H1 (cell line): ENCODE measurements at regions not wholly inside any gene's neighbourhood (a gene's known extent, or its start where the extent isn't known, plus 50 kb on each side); places are given as distances from the start of the nearest gene placed in this dataset.

Experiments
- CTCF ChIA-PET: fragments of 300-600 bp; sonication (Branson Sonifier 250); formaldehyde crosslinking; loops from one replicate; lab custom pipeline; 2021; ENCODE audit not compliant: partially characterized antibody; lab: Charles Lee
- POLR2A ChIA-PET: fragments of 300-600 bp; sonication (Branson Sonifier 250); formaldehyde crosslinking; loops from one replicate; lab custom pipeline; 2021; ENCODE audit warnings: inconsistent platforms; ENCODE audit not compliant: partially characterized antibody; lab: Charles Lee
- DNase-seq, 2 experiments: peaks; one replicate each; pipeline versions ENCODE4 v3.0.0 to v3.0.0-alpha.2; 2010 to 2022; ENCODE audit warnings: low spot score in 2 of 2, low read depth in 1 of 2, mixed read lengths in 1 of 2
- FAIRE-seq: peaks from 2 replicates; lab custom pipeline; 2011; peaks lifted over from hg19 to GRCh38; lab: Jason Lieb, UNC
- H2AFZ ChIP-seq: 2 replicates; pipeline ENCODE4 v1.8.1; 2012; ENCODE audit warnings: low read length, inconsistent platforms
- H2AK5ac ChIP-seq: 2 replicates; pipeline ENCODE4 v1.6.1; 2013; ENCODE audit warnings: low read depth, low read length
- H2BK120ac ChIP-seq: replicated peaks from 2 replicates; pipeline ENCODE3; 2013; ENCODE audit warnings: low read depth, low read length, inconsistent platforms
- H2BK12ac ChIP-seq: 2 replicates; pipeline ENCODE4 v1.6.1; 2013; ENCODE audit warnings: low read depth, low read length
- H2BK15ac ChIP-seq: 2 replicates; pipeline ENCODE4 v1.6.1; 2013; ENCODE audit warnings: low read length
- H2BK20ac ChIP-seq: 2 replicates; pipeline ENCODE4 v1.6.1; 2013; ENCODE audit warnings: low read length
- H2BK5ac ChIP-seq: 2 replicates; pipeline ENCODE4 v1.6.1; 2013; ENCODE audit warnings: low read depth, low read length
- H3K14ac ChIP-seq: 2 replicates; pipeline ENCODE4 v1.6.1; 2013; ENCODE audit warnings: inconsistent platforms; ENCODE audit not compliant: insufficient read length
- H3K18ac ChIP-seq: 2 replicates; pipeline ENCODE4 v1.6.1; 2013; ENCODE audit warnings: low read length; ENCODE audit errors: extremely low read depth
- H3K23ac ChIP-seq: 2 replicates; pipeline ENCODE4 v1.6.1; 2013; ENCODE audit warnings: inconsistent platforms; ENCODE audit not compliant: insufficient read length
- H3K23me2 ChIP-seq: 2 replicates; pipeline ENCODE4 v1.6.1; 2013; ENCODE audit warnings: low read depth, low read length
- H3K27ac ChIP-seq: 2 replicates; pipeline ENCODE4 v1.6.1; 2011; ENCODE audit warnings: low read depth, low read length, inconsistent platforms
- H3K27me3 ChIP-seq, 4 experiments: replicated peaks in 1 of 4; 1 replicate in 1 of 4; 2 replicates in 3 of 4; pipeline versions ENCODE4 v1.6.1 to v1.8.1; 2011 to 2013; ENCODE audit warnings: low read length in 3 of 4, mild to moderate bottlenecking in 3 of 4, inconsistent platforms in 2 of 4, mixed read lengths in 2 of 4, moderate library complexity in 1 of 4; ENCODE audit not compliant: control insufficient read depth in 3 of 4, insufficient read depth in 3 of 4; ENCODE audit errors: extremely low read depth in 1 of 4
- H3K36me3 ChIP-seq, 4 experiments: 2 replicates each; pipeline versions ENCODE4 v1.6.1 to v1.8.1; 2011 to 2013; ENCODE audit warnings: mild to moderate bottlenecking in 4 of 4, low read length in 3 of 4, moderate library complexity in 2 of 4, control low read depth in 1 of 4, inconsistent platforms in 1 of 4; ENCODE audit not compliant: insufficient read depth in 4 of 4, control insufficient read depth in 2 of 4
- H3K4ac ChIP-seq: replicated peaks from 2 replicates; pipeline ENCODE3; 2013; ENCODE audit warnings: low read length, low read depth, mixed read lengths, inconsistent platforms; ENCODE audit not compliant: insufficient read length
- H3K4me1 ChIP-seq, 4 experiments: replicated peaks in 1 of 4; 1 replicate in 1 of 4; 2 replicates in 3 of 4; pipeline versions ENCODE4 v1.6.1 to v1.8.1; 2011 to 2013; ENCODE audit warnings: low read length in 3 of 4, inconsistent platforms in 2 of 4, mixed read lengths in 1 of 4; ENCODE audit not compliant: insufficient read depth in 4 of 4, control insufficient read depth in 3 of 4
- H3K4me2 ChIP-seq, 2 experiments: 2 replicates each; pipeline versions ENCODE4 v1.6.1 to v1.8.1; 2011 to 2013; ENCODE audit warnings: low read depth in 2 of 2, low read length in 2 of 2, control low read depth in 1 of 2, inconsistent platforms in 1 of 2, mild to moderate bottlenecking in 1 of 2; ENCODE audit not compliant: insufficient read depth in 1 of 2
- H3K4me3 ChIP-seq, 4 experiments: fragments of 200-600, 300-600 bp in 1 of 4; sonication (generic), shearing (Covaris generic), sonication (Bioruptor Twin) in 1 of 4; 2 replicates each; pipeline versions ENCODE4 v1.5.1 to v1.8.1; 2011 to 2016; ENCODE audit warnings: low read length in 4 of 4, low read depth in 3 of 4, control low read depth in 2 of 4, inconsistent platforms in 2 of 4, mild to moderate bottlenecking in 2 of 4, mixed read lengths in 1 of 4, moderate library complexity in 1 of 4; ENCODE audit not compliant: insufficient read depth in 2 of 4; ENCODE audit errors: extremely low read depth in 1 of 4
- H3K56ac ChIP-seq: replicated peaks from 2 replicates; pipeline ENCODE3; 2013; ENCODE audit warnings: low read depth, mild to moderate bottlenecking, mixed read lengths, low read length, inconsistent platforms; ENCODE audit not compliant: insufficient read length
- H3K79me1 ChIP-seq: 2 replicates; pipeline ENCODE4 v1.6.1; 2013; ENCODE audit warnings: low read depth, low read length, control low read depth
- H3K79me2 ChIP-seq, 2 experiments: 2 replicates each; pipeline versions ENCODE4 v1.6.1 to v1.8.1; 2012 to 2013; ENCODE audit warnings: low read length in 2 of 2, mild to moderate bottlenecking in 2 of 2, inconsistent platforms in 1 of 2; ENCODE audit not compliant: insufficient read depth in 2 of 2, control insufficient read depth in 1 of 2
- H3K9ac ChIP-seq, 4 experiments: replicated peaks in 1 of 4; 1 replicate in 1 of 4; 2 replicates in 3 of 4; pipeline versions ENCODE4 v1.6.1 to v1.8.1; 2011 to 2013; ENCODE audit warnings: low read depth in 3 of 4, low read length in 3 of 4, control low read depth in 2 of 4, mild to moderate bottlenecking in 2 of 4, moderate library complexity in 2 of 4, inconsistent platforms in 1 of 4; ENCODE audit errors: extremely low read depth in 1 of 4
- H3K9me3 ChIP-seq, 2 experiments: 2 replicates each; pipeline versions ENCODE4 v1.6.1 to v1.8.1; 2012 to 2013; ENCODE audit warnings: mild to moderate bottlenecking in 2 of 2, moderate library complexity in 2 of 2, control low read depth in 1 of 2, inconsistent platforms in 1 of 2, low read depth in 1 of 2, low read length in 1 of 2, mixed read lengths in 1 of 2; ENCODE audit not compliant: insufficient read depth in 2 of 2
- H4K20me1 ChIP-seq, 2 experiments: replicated peaks in 1 of 2; 2 replicates each; pipeline versions ENCODE3 to v1.8.1; 2011 to 2013; ENCODE audit warnings: inconsistent platforms in 2 of 2, low read length in 2 of 2, mild to moderate bottlenecking in 1 of 2; ENCODE audit not compliant: insufficient read depth in 2 of 2, control insufficient read depth in 1 of 2
- H4K5ac ChIP-seq: 2 replicates; pipeline ENCODE4 v1.6.1; 2013; ENCODE audit warnings: low read length, low read depth, mixed read lengths, inconsistent platforms; ENCODE audit not compliant: insufficient read length
- H4K8ac ChIP-seq: 2 replicates; pipeline ENCODE4 v1.8.0; 2013; ENCODE audit warnings: mild to moderate bottlenecking, moderate library complexity, low read length, inconsistent platforms; ENCODE audit not compliant: insufficient read depth; ENCODE audit errors: extremely low read depth
- H4K91ac ChIP-seq: replicated peaks from 2 replicates; pipeline ENCODE3; 2013; ENCODE audit warnings: low read length, mixed read lengths, inconsistent platforms; ENCODE audit not compliant: insufficient read length
- CBX8 ChIP-seq: fragments of 300-800, 300-1000 bp; sonication (generic); IDR thresholded peaks from 2 replicates; pipeline ENCODE4 v1.7.1; 2016; ENCODE audit warnings: low read depth, low read length, borderline replicate concordance
- CREB1 ChIP-seq: IDR thresholded peaks from 2 replicates; pipeline ENCODE4 v1.6.1; 2012; ENCODE audit warnings: inconsistent platforms
- CTBP2 ChIP-seq: IDR thresholded peaks from 2 replicates; pipeline ENCODE4 v1.7.0; 2011; ENCODE audit warnings: borderline replicate concordance, mild to moderate bottlenecking, moderate library complexity, mixed read lengths, low read length; ENCODE audit not compliant: insufficient read depth, insufficient read length
- JUN ChIP-seq: IDR thresholded peaks from 2 replicates; pipeline ENCODE4 v1.6.1; 2011; ENCODE audit warnings: low read depth, mild to moderate bottlenecking, improper control_type of control experiment, low read length
- JUND ChIP-seq: IDR thresholded peaks from 2 replicates; pipeline ENCODE4 v1.6.1; 2011; ENCODE audit warnings: mild to moderate bottlenecking, improper control_type of control experiment, low read length
- NANOG ChIP-seq: IDR thresholded peaks from 2 replicates; pipeline ENCODE4 v1.6.1; 2011; ENCODE audit warnings: low read length, low read depth, mild to moderate bottlenecking, inconsistent platforms; ENCODE audit not compliant: insufficient read depth, poor library complexity, severe bottlenecking
- RAD21 ChIP-seq, 2 experiments: IDR thresholded peaks in 1 of 2; conservative IDR thresholded peaks in 1 of 2; 2 replicates each; pipeline ENCODE4 v1.6.1; 2011; ENCODE audit warnings: low read depth in 2 of 2, low read length in 2 of 2, improper control_type of control experiment in 1 of 2, inconsistent platforms in 1 of 2, mild to moderate bottlenecking in 1 of 2, moderate library complexity in 1 of 2
- SAP30 ChIP-seq: fragments of 300-600 bp; sonication (generic); IDR thresholded peaks from 2 replicates; pipeline ENCODE4 v1.7.1; 2012; ENCODE audit warnings: low read length, moderate library complexity, mild to moderate bottlenecking, inconsistent platforms; ENCODE audit not compliant: insufficient read depth, insufficient replicate concordance
- SIX5 ChIP-seq: IDR thresholded peaks from 2 replicates; pipeline ENCODE4 v1.6.1; 2011; ENCODE audit warnings: mild to moderate bottlenecking, low read depth, low read length
- TAF1 ChIP-seq: IDR thresholded peaks from 2 replicates; pipeline ENCODE4 v1.6.1; 2011; ENCODE audit warnings: mild to moderate bottlenecking, low read depth, low read length
- TAF7 ChIP-seq: optimal IDR thresholded peaks from 2 replicates; pipeline ENCODE3; 2011; ENCODE audit warnings: low read depth, mild to moderate bottlenecking, inconsistent platforms, low read length, moderate library complexity, borderline replicate concordance
- WGBS, 2 experiments: shearing (Covaris generic) in 1 of 2; methylation state at CpG; one replicate each; pipeline versions ENCODE4 v1.1.6 to v1.1.7; 2013 to 2015; ENCODE audit warnings: low lambda C conversion rate in 2 of 2, mixed read lengths in 2 of 2, inconsistent platforms in 1 of 2, low coverage in 1 of 2, missing lambda C conversion rate in 1 of 2; ENCODE audit not compliant: insufficient replicate concordance in 2 of 2, insufficient coverage in 1 of 2, insufficient read length in 1 of 2; ENCODE audit errors: extremely low coverage in 1 of 2, missing lambda C conversion rate in 1 of 2; 5-methylcytosine and 5-hydroxymethylcytosine counted together

GRCh38 chr16:80009971-80010659 lies 409.6 kb upstream of the MAF start:
- no peak overlapping the region for H2AK5ac ChIP-seq
- peaks cover 0 to 1% (median 0%) of the 10 kb centered on the region in 4 experiments; a peak in 1 of 7 replicates for H3K27me3 ChIP-seq
- H4K91ac ChIP-seq: no peak overlapping the region
- no peaks in the 10 kb centered on the region for H3K79me1 ChIP-seq
- peaks cover 3% of the 10 kb centered on the region; the same call in 1 of the 2 replicates for H3K23me2 ChIP-seq
- no peaks in the 10 kb centered on the region for H4K20me1 ChIP-seq
- no peak overlapping the region for H2AFZ ChIP-seq
- H3K56ac ChIP-seq: no peak overlapping the region
- no peak overlapping the region for H3K23ac ChIP-seq
- H3K4ac ChIP-seq: no peak overlapping the region
- H3K4me3 ChIP-seq: no peak overlapping the region
- H2BK20ac ChIP-seq: no peak overlapping the region
- H3K9me3 ChIP-seq: no peaks in the 10 kb centered on the region
- 84 to 94% methylated on average over 1 to 4 of the region's 4 CpGs for WGBS, 2 experiments
- no peak overlapping the region for H3K18ac ChIP-seq
- ChIA-PET CTCF (no interaction called here), POLR2A (no interaction called here)
- no peak overlapping the region for H3K4me2 ChIP-seq
- no peak overlapping the region for H4K5ac ChIP-seq
- no peak for DNase-seq
- H3K4me1 ChIP-seq: peaks cover 0 to 2% (median 0%) of the 10 kb centered on the region in 4 experiments; a peak in 2 of 7 replicates
- H2BK12ac ChIP-seq: no peak overlapping the region
- no peak overlapping the region for H3K14ac ChIP-seq
- no peak overlapping the region for H2BK120ac ChIP-seq
- no peak overlapping the region for H2BK15ac ChIP-seq
- H2BK5ac ChIP-seq: no peak overlapping the region
- H3K79me2 ChIP-seq: no peaks in the 10 kb centered on the region
- FAIRE-seq: no peak
- H3K27ac ChIP-seq: no peak overlapping the region
- H3K9ac ChIP-seq: no peak overlapping the region
- no peaks in the 10 kb centered on the region for H3K36me3 ChIP-seq
- no peak overlapping the region for H4K8ac ChIP-seq
- TF ChIP-seq CTBP2 (no peak), JUND (no peak), SAP30 (no peak), JUN (no peak), CBX8 (no peak), CREB1 (no peak), SIX5 (no peak), TAF1 (no peak), NANOG (no peak), RAD21 (IDR thresholded peaks at IDR 0.05 in 1 of 2, conservative IDR thresholded peaks at IDR 0.05 in 1 of 2; ENCODE audit: low read depth in 2 of 2, low read length in 2 of 2) (no peak), TAF7 (no peak)
